Stimulated activated CD4-positive, alpha-beta T cell treated with anti-CD3 and anti-CD28 coated beads, Interleukin-4, amount 100 ng/mL, for 1 hour (primary cell): ENCODE measurements at regions not wholly inside any gene's neighbourhood (a gene's known extent, or its start where the extent isn't known, plus 50 kb on each side); places are given as distances from the start of the nearest gene placed in this dataset.

Source experiments
- DNase-seq: peaks from one replicate; pipeline ENCODE4 v3.0.0-alpha.2; 2020

DNA sequence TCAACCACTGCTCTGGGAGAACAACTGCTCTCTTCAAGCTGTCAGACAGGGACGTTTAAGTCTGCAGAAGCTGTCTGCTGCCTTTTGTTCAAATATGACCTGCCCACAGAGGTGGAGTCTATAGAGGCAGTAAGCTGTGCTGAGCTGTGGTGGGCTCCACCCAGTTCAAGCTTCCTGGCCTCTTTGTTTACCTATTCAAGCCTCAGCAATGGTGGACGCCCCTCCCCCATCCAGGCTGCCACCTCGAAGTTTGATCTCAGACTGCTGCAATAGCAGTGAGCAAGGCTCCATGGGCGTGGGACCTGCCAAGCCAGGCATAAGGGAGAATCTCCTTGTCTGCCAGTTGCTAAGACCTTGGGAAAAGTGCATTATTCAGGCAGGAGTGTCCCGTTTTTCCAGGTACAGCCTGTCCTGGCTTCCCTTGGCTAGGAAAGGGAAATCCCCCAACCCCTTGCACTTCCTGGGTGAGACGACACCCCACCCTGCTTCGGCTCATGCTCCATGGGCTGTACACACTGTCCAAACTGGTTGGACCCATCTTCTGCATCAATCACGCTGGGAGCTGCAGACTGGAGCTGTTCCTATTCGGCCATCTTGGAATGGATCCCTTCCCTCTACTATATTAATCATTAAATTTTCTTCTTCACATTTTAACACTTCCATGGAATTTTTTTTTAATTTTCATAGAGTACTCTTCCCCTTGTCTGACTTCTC lies 167.0 kb upstream of the UBE2E2 start:
- DNase-seq: no peak

DNA sequence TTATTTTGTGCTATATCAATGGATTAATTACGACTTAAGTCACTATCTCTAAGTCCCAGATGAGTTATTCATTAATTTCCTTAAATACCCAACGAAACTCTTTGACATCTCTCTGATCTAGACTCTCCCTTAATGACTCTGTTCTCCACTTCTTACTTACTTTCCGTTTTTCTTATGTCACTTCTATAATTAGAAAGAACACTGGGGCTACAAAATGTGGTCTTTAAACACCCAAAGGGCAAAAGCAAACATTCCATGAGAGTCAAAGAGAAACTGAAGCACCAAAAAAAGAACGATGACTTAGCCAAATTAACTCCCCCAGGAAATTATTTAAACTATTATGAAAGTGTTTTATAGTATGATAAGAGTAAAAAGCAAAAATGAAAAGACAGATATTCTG lies 166.4 kb upstream of the UBE2E2 start:
- DNase-seq: no peak

DNA sequence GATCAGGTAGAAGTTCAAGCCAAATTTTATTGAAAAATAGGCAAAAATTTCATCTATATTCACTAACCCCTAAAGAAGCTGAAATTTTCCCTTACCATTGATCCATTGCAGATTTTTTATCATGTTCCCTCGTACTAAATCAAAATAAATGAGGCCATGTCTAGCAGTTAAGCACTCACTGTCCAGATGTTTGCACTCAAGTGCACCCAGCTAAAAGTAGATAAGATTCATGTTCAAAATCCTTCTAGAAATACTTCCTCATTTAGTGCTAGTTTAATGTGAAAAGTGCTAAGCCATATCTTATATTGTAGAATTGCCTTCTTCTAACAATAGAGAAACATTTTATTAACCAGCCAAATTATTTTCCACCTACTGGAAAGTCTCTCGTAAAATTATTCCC lies 164.7 kb upstream of the UBE2E2 start:
- DNase-seq: no peak

DNA sequence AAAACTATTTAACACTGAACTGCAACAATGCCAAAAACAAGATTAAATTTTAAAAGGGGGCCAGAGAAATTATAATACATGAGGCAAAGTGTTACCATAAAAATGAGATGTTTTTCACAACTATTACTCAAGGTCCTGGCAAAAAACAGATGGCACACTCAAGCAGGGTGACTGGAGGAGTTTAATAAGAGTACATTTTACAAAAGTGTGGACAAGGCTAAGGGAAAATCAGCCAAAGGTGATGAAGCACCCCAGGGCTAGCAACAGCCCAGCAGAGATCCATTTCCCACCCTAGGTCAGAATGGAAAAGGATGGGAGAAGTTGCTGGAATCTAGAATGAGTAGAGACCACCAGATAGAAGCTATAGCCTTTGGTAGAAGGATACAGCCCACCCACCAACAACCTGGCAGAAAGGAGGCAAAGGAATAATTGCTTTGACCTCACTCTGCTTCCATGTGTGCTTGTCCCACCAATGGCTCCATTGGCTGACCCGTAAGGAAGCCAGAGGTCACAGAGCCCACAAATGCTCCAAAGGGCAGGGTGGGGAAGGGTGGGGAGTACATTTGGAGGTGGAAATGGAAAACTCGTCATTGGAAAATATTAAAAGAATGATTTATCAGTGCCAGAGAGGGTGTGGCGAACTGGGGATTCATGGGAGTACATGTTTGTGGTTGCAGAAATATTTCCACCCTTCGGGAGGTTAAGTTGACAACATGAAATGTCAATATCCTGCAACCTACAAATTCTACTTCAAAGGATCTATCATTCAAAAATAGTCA lies 161.0 kb upstream of the UBE2E2 start:
- DNase-seq: no peak

DNA sequence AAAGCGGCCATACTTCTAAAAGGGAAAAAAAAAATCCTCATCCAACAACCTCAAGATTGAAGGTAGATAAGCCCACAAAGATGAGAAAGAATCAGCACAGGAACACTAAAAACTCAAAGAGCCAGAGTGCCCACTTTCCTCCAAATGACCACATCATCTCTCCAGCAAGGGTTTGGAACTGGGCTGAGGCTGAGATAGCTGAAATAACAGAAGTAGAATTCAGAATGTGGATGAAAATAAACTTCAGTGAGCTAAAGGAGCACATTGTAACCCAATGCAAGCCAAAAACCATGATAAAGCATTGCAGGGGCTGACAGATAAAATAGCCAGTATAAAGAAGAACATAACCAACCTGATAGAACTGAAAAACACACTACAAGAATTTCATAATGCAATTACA lies 158.7 kb upstream of the UBE2E2 start:
- no peak for DNase-seq

DNA sequence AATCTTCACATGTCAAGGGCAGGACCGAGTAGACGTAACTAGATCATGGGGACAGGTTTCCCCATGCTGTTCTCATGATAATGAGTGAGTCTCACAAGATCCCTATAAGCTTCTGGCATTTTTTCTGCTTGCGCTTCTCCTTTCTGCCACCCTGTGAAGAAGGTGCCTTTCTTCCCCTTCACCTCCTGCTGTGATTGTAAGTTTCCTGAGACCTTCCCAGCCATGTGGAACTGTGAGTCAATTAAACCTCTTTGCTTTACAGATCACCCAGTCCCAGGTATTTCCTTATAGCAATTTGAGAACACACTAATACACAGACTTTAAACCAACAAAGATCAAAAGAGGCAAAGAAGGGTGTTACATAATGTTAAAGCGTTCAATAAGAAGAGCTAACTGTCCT lies 156.6 kb upstream of the UBE2E2 start:
- no peak for DNase-seq

DNA sequence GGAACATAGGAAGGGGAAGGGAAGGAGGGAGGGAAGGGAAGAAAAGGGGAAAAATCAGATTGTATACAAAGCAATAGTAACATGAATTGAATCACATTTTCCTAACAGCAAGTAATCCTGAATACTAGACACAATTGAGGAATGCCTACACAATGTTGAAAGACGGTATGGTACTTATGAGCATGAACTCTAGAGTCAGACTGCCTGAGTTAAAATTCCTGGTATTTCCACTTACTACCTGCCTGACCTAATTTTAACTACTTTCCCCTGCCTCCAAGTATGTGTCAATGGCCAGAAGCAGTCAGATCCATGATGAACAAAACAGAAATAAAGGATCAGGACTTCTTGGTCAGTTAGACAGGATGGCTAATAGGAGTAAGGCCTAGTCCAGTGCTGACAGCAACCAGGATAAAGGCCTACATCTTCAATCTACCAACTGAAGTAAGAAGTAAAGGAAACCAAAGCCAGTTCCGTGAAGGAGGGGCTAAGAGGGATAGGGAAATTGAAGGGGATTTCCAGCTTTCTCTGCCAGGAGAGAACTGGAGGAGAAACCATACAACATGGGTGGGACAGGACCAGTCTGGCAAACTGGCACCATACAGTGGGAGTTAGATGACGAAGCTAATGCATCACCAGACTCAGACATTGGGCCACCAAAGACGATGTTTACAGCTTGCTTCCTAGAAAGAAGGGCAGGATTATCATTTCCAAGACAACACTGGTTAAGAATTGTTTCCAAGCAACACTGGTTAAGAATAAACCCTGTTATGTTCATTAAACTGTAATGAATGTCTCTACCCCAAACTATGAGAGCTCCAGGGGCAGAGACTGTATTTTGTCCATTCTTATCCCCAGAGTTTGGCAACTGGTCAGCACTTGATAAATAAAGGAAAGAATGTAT lies 151.6 kb upstream of the UBE2E2 start:
- DNase-seq: no peak

DNA sequence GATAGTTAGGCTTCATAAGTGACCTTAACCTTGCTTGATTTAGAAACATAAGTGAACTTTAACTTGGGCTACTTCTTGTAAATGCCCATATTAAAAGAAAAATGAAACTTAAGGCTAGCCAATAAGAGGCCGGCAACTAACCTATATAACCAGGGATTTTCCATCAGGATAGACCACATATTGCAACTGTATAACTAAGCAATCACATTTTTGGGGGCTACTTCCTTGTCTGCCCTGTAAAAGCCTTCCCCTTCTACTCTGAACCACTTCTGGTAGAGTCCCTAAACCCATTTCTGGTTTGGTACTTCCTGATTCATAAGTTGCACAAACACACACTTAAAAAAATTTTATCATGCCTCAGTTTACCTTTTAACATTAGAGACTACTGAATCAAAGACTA lies 150.9 kb upstream of the UBE2E2 start:
- DNase-seq: no peak

DNA sequence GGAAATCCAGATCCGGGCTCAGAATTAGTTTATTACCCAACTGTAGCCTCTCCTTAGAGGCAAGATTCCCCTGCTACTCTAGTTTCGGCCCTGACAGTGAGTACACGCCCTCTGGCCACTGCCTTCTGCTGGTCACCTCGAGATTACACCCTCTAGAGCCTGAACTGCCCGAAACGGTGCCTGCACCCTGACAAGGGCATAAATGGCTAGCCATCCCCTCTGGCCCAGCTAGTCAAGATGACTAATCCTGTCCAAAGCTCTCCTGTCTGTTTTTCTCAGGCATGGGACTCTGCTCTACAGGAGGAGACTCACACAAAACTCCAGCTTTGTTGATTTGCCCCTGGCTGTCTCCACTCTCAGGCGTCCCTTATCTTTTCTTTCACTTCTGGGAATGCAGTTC lies 150.5 kb upstream of the UBE2E2 start:
- no peak for DNase-seq

DNA sequence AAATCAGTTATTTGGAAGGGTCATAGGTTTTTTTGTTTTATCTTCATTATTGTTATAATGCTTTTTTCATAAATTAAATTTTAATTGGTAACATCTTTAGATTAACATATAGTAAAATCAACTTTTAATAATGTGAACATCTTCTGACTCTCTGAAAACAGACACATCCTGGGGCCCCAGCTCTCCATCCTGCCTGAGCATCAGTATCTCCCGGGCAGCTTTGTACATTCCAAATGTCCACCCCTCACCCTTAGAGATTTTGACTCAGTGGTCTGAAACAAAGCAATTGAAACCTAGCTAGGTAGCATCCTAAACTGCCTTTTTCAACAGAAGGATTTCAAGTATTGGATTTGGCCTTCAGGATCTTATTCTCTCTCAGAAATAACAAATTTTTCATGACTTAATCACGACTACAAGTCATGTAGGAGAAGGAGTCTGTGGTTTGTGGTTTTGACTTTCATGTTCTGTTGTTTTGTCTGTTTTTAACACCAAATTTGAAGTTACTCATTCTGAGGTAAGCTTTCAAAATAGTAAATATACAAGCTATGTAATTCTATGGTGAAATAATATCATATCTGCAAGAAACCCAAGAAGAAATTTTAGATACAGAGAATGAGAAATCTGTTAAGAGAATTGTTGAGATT lies 147.3 kb upstream of the UBE2E2 start:
- DNase-seq: no peak

DNA sequence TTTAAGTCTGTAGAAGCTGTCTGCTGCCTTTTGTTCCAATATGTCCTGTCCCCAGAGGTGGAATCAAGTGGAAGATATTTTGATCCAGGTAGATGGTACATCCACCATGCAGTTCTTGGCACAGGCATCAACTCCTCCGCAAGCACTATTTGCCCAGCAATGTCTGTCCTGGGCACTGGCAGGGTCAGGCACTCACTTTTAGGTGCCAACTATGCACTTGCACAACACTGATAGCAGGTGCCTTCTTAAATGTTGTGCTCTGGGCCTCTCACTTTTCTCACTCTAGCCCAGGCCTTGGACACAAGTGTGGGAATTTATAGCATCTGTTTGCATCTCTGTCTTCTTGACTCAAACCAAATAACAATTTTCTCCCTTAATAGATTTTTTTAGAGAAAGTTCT lies 140.5 kb upstream of the UBE2E2 start:
- no peak for DNase-seq

DNA sequence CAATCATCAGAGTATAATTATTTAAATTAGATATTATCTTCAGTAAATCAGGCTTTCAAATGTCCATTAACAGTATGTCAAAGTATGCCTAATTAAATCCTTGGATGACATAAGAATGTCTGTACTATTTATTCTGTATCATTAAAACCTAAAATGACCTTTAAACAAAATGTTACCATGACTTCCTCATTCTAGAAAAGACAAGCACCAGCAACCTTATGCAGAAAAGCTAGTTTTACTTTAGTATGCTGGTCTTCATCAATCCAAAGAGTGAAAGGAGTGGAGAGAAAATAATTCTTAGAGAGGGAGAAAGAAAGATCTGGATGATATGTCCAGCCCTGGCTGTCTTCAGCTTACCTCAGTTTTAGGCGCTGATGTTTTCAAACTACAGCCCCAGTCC lies 140.1 kb upstream of the UBE2E2 start:
- no peak for DNase-seq

DNA sequence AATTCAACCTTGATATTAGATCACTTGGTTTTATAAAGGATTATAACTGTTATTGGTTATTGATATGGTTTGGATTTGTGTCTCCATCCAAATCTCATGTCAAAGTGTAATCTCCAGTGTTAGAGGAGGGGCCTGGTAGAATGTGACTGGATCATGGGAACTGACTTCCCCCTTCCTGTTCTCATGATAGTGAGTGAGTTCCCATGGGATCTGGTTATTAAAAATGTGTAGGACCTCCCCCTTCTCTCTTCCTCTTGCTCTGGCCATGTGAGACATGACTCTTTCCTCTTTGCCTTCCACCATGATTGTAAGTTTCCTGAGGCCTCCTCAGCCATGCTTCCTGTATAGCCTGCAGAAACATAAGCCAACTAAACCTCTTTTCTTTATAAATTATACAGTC lies 136.0 kb upstream of the UBE2E2 start:
- DNase-seq: no peak

DNA sequence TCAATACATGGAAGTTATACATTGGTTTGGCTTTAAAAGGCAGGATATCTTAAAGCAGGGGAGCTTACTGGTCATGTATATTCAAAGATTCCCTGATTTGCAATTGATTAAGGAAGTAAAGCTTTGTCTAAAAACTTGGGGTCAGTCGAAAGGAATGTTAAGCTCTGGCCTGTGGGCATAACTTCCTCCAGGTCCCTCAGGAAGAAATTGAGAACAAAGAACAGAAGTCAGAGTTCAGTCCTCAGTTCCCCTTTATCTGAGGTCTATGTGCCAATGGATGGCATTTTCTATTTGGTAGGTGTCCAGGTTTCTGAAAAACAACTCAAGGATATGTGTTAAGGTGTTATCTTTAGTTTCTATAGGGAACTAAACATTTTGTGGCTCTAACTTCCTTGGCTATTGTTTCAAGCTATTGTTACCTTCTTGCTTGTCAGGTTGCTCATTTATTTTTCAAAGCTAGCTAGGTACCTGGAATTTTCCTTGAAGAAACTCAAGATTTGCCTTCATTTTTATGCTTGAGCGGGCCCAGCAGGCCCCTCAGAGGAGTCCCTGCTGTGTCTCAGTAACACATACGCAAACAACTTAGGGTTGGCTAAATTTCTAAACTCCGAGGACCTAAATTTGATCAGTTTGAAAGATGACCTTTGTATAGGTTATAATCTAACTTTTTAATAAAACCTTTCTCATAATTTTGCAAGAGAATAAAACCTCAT lies 135.0 kb upstream of the UBE2E2 start:
- DNase-seq: no peak

DNA sequence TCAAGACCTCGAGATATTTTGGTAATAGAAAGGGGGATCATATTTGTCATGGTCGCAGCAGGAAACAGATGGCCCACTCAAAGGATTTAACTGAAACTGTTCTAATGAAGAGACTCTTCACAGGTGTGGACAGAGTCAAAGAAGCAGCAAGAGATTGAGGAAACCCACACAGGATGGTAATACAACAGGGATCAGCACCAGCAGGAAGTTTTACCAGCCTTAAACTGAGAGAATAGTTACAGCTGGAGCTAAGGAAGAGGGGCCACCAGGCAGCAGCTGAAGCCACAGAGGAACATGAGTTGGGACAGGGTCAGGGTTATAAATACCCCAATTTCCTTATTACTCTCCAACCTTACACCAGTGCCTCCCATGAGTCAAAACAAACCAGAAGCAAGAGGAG lies 131.8 kb upstream of the UBE2E2 start:
- DNase-seq: no peak

DNA sequence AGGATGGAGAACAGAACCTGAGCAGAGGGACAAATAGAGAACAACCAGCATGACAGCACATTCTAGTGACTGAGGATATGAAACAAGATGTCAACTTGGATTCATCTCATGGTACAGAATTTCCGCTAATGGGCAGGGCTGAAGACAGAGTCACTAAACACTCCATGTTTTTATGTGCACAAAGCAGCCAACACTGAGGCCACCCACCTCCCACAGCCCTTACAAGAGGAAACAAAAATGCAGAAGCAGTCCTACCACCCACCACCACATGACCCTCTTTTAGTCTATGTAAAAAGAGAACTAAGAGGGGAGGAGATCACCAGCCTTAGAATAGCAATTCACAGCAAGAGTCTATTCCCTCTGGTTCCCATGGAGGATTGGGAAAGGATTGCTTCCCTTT lies 131.4 kb upstream of the UBE2E2 start:
- no peak for DNase-seq

DNA sequence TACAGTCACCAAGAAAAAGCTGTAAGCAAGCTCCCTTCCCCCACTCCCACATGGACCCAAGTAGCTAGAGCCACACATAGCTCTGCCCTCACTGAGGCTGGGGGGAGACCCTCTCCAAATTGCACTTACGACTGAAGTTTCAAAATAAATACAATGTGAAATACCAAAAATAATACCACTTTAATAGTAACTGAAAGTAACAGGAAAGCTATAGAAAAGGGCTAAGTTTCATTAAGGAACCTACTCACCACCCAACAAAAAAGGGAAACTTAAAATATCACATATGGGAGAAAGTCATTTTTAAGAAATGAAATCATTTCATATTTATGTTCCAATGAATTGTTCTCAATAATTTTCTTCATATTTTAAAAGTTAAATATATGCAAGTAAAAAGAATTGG lies 130.4 kb upstream of the UBE2E2 start:
- DNase-seq: no peak

DNA sequence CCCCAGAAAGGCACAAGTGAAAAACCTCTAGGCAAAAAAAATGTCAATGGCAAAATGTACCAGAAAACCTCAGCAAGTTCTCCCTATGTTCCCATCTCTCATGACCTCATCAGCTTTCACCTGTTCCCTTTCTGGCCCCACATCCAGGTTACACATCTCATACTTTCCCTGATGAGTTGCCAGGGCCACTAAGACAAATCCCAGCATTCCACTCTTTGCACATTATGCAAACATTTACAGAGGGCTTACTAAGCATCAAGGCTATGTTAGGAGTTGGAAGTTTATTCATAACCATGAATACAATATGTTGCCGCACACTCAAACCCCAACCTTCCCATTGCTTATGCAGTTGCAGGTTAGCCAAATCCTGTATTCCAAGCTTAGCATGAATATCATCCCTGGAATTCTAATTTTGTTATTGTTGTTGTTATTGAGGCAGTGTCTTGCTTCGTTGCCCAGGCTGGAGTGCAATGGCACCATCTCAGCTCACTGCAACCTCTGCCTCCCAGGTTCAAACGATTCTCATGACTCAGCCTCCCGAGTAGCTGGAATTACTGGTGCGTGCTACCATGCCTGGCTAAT lies 129.3 kb upstream of the UBE2E2 start:
- DNase-seq: no peak

DNA sequence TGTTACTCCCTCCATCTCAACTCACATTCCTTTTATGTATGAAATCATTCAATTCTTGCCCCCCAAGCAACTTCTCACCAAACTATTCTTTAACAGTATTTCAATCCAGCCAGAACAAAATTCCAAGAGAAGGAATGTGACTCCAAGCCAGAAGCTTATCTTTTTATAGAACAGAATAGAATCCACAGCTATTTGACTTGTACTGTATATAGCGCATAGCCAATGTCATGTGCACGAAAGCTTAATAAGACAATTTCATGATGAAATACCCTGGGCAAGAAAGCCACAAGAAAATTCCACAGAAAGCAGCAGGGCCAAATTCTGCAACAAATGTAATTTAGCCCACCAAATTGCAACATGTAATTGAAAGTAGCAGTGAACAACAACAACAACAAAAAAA lies 127.6 kb upstream of the UBE2E2 start:
- no peak for DNase-seq

DNA sequence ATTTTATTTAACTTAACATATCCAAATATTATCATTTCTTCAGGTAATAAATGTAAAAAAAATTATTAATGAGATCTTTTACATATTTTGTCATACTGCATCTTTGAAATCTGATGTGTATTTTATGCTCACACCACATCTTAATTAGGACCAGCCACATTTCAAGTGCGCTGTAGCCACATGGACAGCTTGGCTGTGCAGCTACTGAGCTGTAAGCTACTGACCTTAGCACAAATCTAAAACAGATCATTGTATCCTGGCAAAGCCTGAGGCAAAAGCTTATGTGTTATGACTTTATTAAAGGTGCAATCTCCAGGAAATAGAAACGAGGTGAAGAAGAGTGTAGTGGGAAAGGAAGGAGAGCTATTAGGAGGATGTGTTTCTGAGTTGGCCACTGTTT lies 126.7 kb upstream of the UBE2E2 start:
- no peak for DNase-seq

DNA sequence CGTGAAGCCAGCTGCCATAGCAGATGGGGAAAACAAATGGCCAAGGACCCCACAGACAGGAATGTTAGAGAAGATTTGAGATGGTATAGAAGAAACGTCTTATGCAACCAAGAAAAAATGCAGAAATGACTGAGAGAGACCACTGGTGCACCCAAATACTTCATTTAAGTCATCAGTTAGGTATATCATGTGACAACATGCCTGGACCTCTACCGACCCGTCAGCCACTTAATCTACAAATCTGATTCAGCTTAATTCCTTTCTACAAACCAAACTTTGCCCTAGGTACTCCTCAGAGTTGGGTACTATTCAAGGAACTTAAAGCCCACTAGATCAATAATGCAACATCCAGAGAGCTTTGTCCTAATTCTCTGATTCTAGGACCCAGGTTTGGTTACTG lies 126.0 kb upstream of the UBE2E2 start:
- no peak for DNase-seq

DNA sequence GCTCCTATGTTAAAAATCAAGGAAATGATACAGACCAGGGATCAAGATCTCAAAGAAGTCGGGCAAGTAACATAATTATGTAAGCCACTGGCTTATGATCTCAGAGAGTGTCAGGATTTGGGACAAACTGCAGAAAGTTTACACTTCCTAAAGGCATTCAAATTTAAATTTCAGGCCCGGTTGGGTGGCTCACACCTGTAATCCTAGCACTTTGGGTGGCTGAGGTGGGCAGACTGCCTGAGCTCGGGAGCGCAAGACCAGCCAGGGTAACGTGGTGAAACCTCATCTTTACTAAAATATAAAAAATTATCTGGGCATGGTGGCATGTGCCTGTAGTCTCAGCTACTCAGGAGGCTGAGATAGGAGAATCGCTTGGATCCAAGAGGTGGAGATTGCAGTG lies 124.4 kb upstream of the UBE2E2 start:
- no peak for DNase-seq
